CD14-positive monocyte (primary cell): ENCODE measurements at regions not wholly inside any gene's neighbourhood (a gene's known extent, or its start where the extent isn't known, plus 50 kb on each side); places are given as distances from the start of the nearest gene placed in this dataset.

Experiments
- DNase-seq, 3 donors: peaks; one replicate each; pipeline ENCODE4 v3.0.0-alpha.2; 2011 to 2022
- H2AFZ ChIP-seq: 2 replicates; pipeline ENCODE4 v1.6.0; 2012; ENCODE audit warnings: mild to moderate bottlenecking, low read depth, low read length, inconsistent platforms; ENCODE audit not compliant: insufficient read depth, poor library complexity, severe bottlenecking
- H3K27ac ChIP-seq, 2 donors: 1 replicate in 1 of 2; 2 replicates in 1 of 2; pipeline ENCODE4 v1.5.1; 2012 to 2013; ENCODE audit warnings: low read length in 2 of 2, control low read depth in 1 of 2, inconsistent platforms in 1 of 2, low read depth in 1 of 2, mild to moderate bottlenecking in 1 of 2
- H3K27me3 ChIP-seq, 2 donors: one replicate each; pipeline versions ENCODE4 v1.6.0 to v1.6.1; 2011 to 2013; ENCODE audit warnings: low read length in 2 of 2; ENCODE audit not compliant: control insufficient read depth in 2 of 2, insufficient read depth in 2 of 2
- H3K36me3 ChIP-seq, 2 donors: replicated peaks in 1 of 2; 1 replicate in 1 of 2; 2 replicates in 1 of 2; pipeline versions ENCODE4 v1.5.1 to v1.6.1; 2012 to 2013; ENCODE audit warnings: low read length in 2 of 2, control low read depth in 1 of 2, inconsistent platforms in 1 of 2, mild to moderate bottlenecking in 1 of 2; ENCODE audit not compliant: insufficient read depth in 2 of 2, control insufficient read depth in 1 of 2
- H3K4me1 ChIP-seq, 2 donors: 1 replicate in 1 of 2; 2 replicates in 1 of 2; pipeline versions ENCODE4 v1.5.1 to v1.6.1; 2012 to 2013; ENCODE audit warnings: low read length in 2 of 2, control low read depth in 1 of 2, inconsistent platforms in 1 of 2, mild to moderate bottlenecking in 1 of 2, moderate library complexity in 1 of 2; ENCODE audit not compliant: insufficient read depth in 2 of 2, control insufficient read depth in 1 of 2
- H3K4me2 ChIP-seq: replicated peaks from 2 replicates; pipeline ENCODE3; 2012; ENCODE audit warnings: low read length, moderate library complexity, mild to moderate bottlenecking; ENCODE audit not compliant: poor library complexity, severe bottlenecking; ENCODE audit errors: extremely low read depth
- H3K4me3 ChIP-seq, 3 experiments: fragments of 200-600 bp in 1 of 3; sonication (generic) in 1 of 3; replicated peaks in 1 of 3; 1 replicate in 2 of 3; 2 replicates in 1 of 3; pipeline ENCODE4 v1.5.1; 2011 to 2013; ENCODE audit warnings: low read length in 3 of 3, mild to moderate bottlenecking in 3 of 3, control low read depth in 2 of 3, low read depth in 2 of 3, inconsistent platforms in 1 of 3, moderate library complexity in 1 of 3
- H3K79me2 ChIP-seq: 2 replicates; pipeline ENCODE4 v1.6.0; 2012; ENCODE audit warnings: mild to moderate bottlenecking, control low read depth, inconsistent platforms, low read length, moderate library complexity; ENCODE audit not compliant: insufficient read depth
- H3K9ac ChIP-seq: 2 replicates; pipeline ENCODE4 v1.6.0; 2017; ENCODE audit warnings: low read length, mild to moderate bottlenecking; ENCODE audit not compliant: insufficient read depth, poor library complexity, severe bottlenecking
- H3K9me3 ChIP-seq, 2 donors: replicated peaks in 1 of 2; 1 replicate in 1 of 2; 2 replicates in 1 of 2; pipeline versions ENCODE4 v1.5.1 to v1.6.1; 2012 to 2013; ENCODE audit warnings: low read length in 2 of 2, control low read depth in 1 of 2; ENCODE audit not compliant: control insufficient read depth in 1 of 2, insufficient read depth in 1 of 2
- H4K20me1 ChIP-seq: 2 replicates; pipeline ENCODE4 v1.6.0; 2012; ENCODE audit warnings: mild to moderate bottlenecking, low read length, control low read depth, moderate library complexity; ENCODE audit not compliant: insufficient read depth
- H3K27ac Mint-ChIP-seq, 7 donors: one replicate each; pipeline ENCODE4 v1.8.0; 2020; ENCODE audit warnings: mild to moderate bottlenecking in 7 of 7, mixed read lengths in 7 of 7, moderate library complexity in 6 of 7, inconsistent platforms in 2 of 7
- H3K27me3 Mint-ChIP-seq, 3 donors: one replicate each; pipeline ENCODE4 v1.8.0; 2021 to 2022; ENCODE audit warnings: low read depth in 3 of 3, mild to moderate bottlenecking in 3 of 3, mixed read lengths in 3 of 3, moderate library complexity in 3 of 3, inconsistent platforms in 1 of 3
- H3K36me3 Mint-ChIP-seq, 2 donors: one replicate each; pipeline ENCODE4 v1.8.0; 2020; ENCODE audit warnings: mixed read lengths in 2 of 2, inconsistent platforms in 1 of 2, mild to moderate bottlenecking in 1 of 2
- H3K4me1 Mint-ChIP-seq: one replicate; pipeline ENCODE4 v1.8.0; 2020; ENCODE audit warnings: mild to moderate bottlenecking, mixed read lengths
- H3K4me3 Mint-ChIP-seq, 2 donors: one replicate each; pipeline ENCODE4 v1.8.0; 2020; ENCODE audit warnings: mild to moderate bottlenecking in 2 of 2, mixed read lengths in 2 of 2, moderate library complexity in 1 of 2
- H3K9me3 Mint-ChIP-seq, 7 donors: one replicate each; pipeline ENCODE4 v1.8.0; 2020 to 2022; ENCODE audit warnings: mixed read lengths in 7 of 7, mild to moderate bottlenecking in 6 of 7, moderate library complexity in 6 of 7, inconsistent platforms in 2 of 7
- WGBS: methylation state at CpG from one replicate; pipeline ENCODE4 v1.1.5; 2013; ENCODE audit warnings: missing lambda C conversion rate; ENCODE audit not compliant: insufficient coverage; 5-methylcytosine and 5-hydroxymethylcytosine counted together
- intact Hi-C, 2 donors: fragments of 100-400 bp; cut with micrococcal nuclease; formaldehyde crosslinking; loops; one replicate each; pipeline versions ENCODE4 v1.15.0 to v1.15.1; 2023
- TF ChIP-seq, protein P1 (sequence below): fragments of 200-600 bp; IDR thresholded peaks from one replicate; pipeline ENCODE4 v1.8.0; 2022; ENCODE audit warnings: antibody characterized with exemption, mild to moderate bottlenecking

DNA sequence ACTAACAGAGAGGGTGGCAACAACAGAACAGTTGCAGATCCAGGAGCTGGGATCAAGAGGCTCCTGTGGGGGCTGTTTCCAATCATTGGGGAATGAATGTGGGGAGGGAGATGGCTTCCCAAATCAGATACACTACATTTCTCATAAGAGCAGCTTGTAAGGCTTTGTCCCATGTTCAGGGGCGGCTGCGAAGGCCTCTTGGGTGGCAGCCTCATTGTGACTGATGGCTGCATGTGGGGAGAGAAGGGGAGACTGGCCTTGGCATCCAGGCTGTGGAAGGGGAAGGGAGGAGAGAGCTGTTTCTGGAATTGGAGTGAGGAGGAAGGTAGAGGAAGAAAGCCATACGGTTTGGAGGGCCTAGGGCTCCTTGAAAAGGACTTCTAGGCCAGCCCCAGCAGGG lies 326.6 kb upstream of the RGMA start:
- Histone ChIP-seq H3K27me3 (no peaks in the 10 kb centered on the region), H4K20me1 (no peaks in the 10 kb centered on the region), H3K4me2 (no peak overlapping the region), H3K4me3 (no peak overlapping the region), H3K27ac (no peak overlapping the region), H3K36me3 (no peaks in the 10 kb centered on the region), H3K9me3 (peaks cover 0 to under 1% of the 10 kb centered on the region in 2 donors), H3K79me2 (no peaks in the 10 kb centered on the region), H3K4me1 (no peaks in the 10 kb centered on the region), H2AFZ (no peak overlapping the region), H3K9ac (no peak overlapping the region)
- H3K36me3 Mint-ChIP-seq: no peaks in the 10 kb centered on the region
- H3K27ac Mint-ChIP-seq: no peak overlapping the region
- no peak for DNase-seq
- intact Hi-C loops: no loop called here
- peaks cover 2 to 13% (median 6%) of the 10 kb centered on the region in 7 donors for H3K9me3 Mint-ChIP-seq
- H3K4me3 Mint-ChIP-seq: no peak overlapping the region
- WGBS: 96% methylated on average over 3 of the region's 3 CpGs
- peaks cover 2 to 10% (median 7%) of the 10 kb centered on the region in 3 donors for H3K27me3 Mint-ChIP-seq
- TF ChIP-seq, protein P1, sequence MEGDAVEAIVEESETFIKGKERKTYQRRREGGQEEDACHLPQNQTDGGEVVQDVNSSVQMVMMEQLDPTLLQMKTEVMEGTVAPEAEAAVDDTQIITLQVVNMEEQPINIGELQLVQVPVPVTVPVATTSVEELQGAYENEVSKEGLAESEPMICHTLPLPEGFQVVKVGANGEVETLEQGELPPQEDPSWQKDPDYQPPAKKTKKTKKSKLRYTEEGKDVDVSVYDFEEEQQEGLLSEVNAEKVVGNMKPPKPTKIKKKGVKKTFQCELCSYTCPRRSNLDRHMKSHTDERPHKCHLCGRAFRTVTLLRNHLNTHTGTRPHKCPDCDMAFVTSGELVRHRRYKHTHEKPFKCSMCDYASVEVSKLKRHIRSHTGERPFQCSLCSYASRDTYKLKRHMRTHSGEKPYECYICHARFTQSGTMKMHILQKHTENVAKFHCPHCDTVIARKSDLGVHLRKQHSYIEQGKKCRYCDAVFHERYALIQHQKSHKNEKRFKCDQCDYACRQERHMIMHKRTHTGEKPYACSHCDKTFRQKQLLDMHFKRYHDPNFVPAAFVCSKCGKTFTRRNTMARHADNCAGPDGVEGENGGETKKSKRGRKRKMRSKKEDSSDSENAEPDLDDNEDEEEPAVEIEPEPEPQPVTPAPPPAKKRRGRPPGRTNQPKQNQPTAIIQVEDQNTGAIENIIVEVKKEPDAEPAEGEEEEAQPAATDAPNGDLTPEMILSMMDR: no peak
- no peaks in the 10 kb centered on the region for H3K4me1 Mint-ChIP-seq

DNA sequence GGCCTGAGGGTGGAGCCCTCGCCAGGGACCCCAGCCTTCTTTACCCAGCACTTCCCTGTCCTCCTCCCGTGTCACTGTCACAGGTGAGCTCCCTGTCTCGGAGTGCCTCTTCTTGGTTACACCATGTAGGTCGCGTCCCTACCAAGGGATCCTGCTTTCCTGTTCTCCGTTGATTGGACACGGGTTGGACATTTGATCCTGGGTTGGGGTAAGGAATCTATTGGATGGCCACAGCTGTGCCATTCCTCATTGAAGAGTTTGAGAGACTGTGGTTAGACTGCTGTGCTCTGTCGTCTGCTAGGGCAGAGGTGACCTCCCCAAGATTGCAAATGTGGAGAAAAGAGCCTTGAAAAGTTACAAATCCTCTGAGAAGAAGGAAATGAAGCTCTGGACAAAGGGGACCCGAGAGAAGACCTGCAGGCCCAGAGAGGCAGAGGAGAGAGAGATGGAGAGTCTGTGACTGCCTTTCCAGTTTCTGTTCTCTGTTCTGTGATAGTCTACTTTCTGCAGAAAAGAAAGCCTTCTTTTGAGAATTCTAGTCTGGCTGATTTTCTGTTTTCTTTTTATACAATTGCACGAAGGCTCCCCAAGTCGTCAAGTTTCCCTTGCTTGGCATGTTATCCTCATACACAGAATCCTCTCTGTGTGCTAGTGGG lies 325.7 kb upstream of the RGMA start:
- WGBS: 94% methylated on average over 10 of the region's 11 CpGs
- intact Hi-C loops: no loop called here

More for the DNA sequence above, 325.7 kb upstream of the RGMA start:
- H3K4me2 ChIP-seq: no peak overlapping the region
- Mint-ChIP-seq H3K4me3 (no peak overlapping the region), H3K27ac (no peak overlapping the region), H3K9me3 (peaks cover 2 to 13% (median 6%) of the 10 kb centered on the region in 7 donors), H3K36me3 (no peaks in the 10 kb centered on the region), H3K4me1 (no peaks in the 10 kb centered on the region), H3K27me3 (peaks cover 2 to 9% (median 7%) of the 10 kb centered on the region in 3 donors)
- no peaks in the 10 kb centered on the region for H3K27me3 ChIP-seq
- no peak overlapping the region for H3K9ac ChIP-seq
- TF ChIP-seq, protein P1: no peak
- no peaks in the 10 kb centered on the region for H3K4me1 ChIP-seq
- no peaks in the 10 kb centered on the region for H4K20me1 ChIP-seq
- peaks cover 0 to 2% of the 10 kb centered on the region in 2 donors for H3K9me3 ChIP-seq
- no peak overlapping the region for H3K27ac ChIP-seq
- no peak overlapping the region for H2AFZ ChIP-seq
- H3K36me3 ChIP-seq: no peaks in the 10 kb centered on the region
- no peaks in the 10 kb centered on the region for H3K79me2 ChIP-seq
- no peak for DNase-seq
- H3K4me3 ChIP-seq: no peak overlapping the region
